ENCODE measurements at regions not wholly inside any gene's neighbourhood (a gene's known extent, or its start where the extent isn't known, plus 50 kb on each side); places are given as distances from the start of the nearest gene placed in this dataset.

- DNase-seq (ENCODE audit: low spot score) = no peak
- in situ Hi-C loops (cut with MboI; ENCODE audit: low sequenced_read_pairs, unreplicated experiment) = no loop called here
- TF ChIP-seq CTCF (IDR thresholded peaks at IDR 0.05; ENCODE audit: borderline replicate concordance, control extremely low read depth, extremely low read depth, insufficient read depth, missing control alignments) = no peak
These were observed 774.7 kb downstream of the C12orf50 start for GRCh38 chr12:87254381-87255030.

DNA sequence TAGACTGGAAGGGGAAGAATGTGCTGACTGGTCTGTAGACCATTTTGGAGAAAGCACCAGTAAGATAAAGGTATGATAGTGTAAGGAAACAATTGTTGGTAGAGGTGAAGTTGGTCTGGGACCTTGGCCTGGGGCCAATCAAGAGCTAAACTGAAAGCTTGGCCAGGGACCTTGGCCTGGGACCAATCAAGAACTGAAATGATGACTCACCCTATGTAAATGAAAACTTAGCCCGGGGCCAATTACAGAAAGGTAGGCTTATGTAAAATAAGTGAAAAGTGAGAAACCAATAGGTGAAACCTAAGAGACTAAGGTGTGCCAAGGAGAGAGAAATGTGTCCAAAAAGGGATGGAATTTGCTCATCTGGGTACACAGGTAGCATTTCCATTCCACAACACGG, 776.0 kb downstream of the C12orf50 start:
- TF ChIP-seq CTCF (IDR thresholded peaks at IDR 0.05; ENCODE audit: borderline replicate concordance, control extremely low read depth, extremely low read depth, insufficient read depth, missing control alignments) = no peak
- in situ Hi-C loops (cut with MboI; ENCODE audit: low sequenced_read_pairs, unreplicated experiment) = no loop called here
- no peak for DNase-seq (ENCODE audit: low spot score)

- no peak for TF ChIP-seq CTCF (IDR thresholded peaks at IDR 0.05; ENCODE audit: borderline replicate concordance, control extremely low read depth, extremely low read depth, insufficient read depth, missing control alignments)
- in situ Hi-C loops (cut with MboI; ENCODE audit: low sequenced_read_pairs, unreplicated experiment) = no loop called here
- DNase-seq (ENCODE audit: low spot score) = no peak
These were observed 782.5 kb downstream of the C12orf50 start for GRCh38 chr12:87246726-87247125.

DNA sequence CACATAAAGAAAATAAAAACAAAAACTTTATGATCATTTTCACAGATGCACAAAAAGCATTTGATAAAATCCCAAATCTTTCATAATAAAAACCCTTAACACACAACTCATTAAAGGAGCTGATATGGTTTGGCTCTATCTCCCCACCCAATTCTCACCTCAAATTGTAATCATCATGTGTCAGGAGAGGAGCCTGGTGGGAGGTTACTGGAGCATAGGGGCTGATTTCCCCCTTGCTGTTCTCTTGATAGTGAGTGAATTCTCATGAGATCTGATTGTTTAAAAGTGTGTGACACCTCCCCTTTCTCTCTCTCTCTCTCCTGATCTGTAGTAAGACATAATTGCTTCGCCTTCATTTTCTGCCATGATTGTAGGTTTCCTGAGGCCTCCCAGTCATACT, 790.7 kb downstream of the C12orf50 start:
- in situ Hi-C loops (cut with MboI; ENCODE audit: low sequenced_read_pairs, unreplicated experiment) = no loop called here
- no peak for TF ChIP-seq CTCF (IDR thresholded peaks at IDR 0.05; ENCODE audit: borderline replicate concordance, control extremely low read depth, extremely low read depth, insufficient read depth, missing control alignments)
- no peak for DNase-seq (ENCODE audit: low spot score)

DNA sequence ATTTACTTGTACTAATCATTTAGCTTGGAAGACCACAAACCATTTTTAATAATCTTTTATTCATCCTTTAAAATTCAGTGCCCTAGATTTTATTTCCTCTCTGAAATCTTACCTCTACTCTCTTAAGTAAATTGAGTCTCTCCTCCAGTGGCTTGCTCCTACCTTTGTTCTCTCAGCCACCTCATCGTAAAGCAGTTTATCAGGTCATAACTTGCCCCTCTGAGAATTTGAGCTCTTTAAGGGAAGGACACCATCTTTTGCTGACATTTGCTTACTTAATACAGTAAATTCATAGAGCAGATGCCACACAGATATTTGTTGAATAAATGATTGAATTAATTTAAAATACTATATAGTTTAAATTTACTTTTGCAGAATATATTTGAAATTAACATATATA, 794.3 kb downstream of the C12orf50 start:
- DNase-seq (ENCODE audit: low spot score) = no peak
- in situ Hi-C loops (cut with MboI; ENCODE audit: low sequenced_read_pairs, unreplicated experiment) = no loop called here
- TF ChIP-seq CTCF (IDR thresholded peaks at IDR 0.05; ENCODE audit: borderline replicate concordance, control extremely low read depth, extremely low read depth, insufficient read depth, missing control alignments) = no peak

DNA sequence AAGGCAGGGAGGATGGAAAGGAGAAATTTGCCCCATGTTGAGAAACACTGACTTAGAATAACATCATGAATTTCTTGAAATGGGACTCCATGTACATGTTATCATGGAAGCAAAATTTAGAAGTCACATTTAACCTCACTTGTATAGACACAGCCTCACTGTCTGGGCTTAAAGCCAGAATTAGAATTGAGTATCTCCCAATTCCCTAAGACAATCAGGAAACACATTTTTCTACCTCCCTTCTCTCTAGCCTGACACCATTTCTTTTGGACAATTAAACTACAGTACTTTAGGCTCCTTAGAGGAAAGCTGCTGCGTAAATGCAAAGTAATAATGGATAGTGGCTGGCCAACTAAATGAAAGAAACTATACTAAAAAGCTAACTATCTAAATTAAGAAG, 795.5 kb downstream of the C12orf50 start:
- TF ChIP-seq CTCF (IDR thresholded peaks at IDR 0.05; ENCODE audit: borderline replicate concordance, control extremely low read depth, extremely low read depth, insufficient read depth, missing control alignments) = no peak
- no peak for DNase-seq (ENCODE audit: low spot score)
- in situ Hi-C loops (cut with MboI; ENCODE audit: low sequenced_read_pairs, unreplicated experiment) = no loop called here

All from GM13976 (cell line).